GM12878 (cell line): ENCODE measurements at regions not wholly inside any gene's neighbourhood (a gene's known extent, or its start where the extent isn't known, plus 50 kb on each side); places are given as distances from the start of the nearest gene placed in this dataset.

Source experiments
- ATAC-seq: fragments of 200-7000 bp; cut with Tn5 transposase; 3 replicates; pipeline ENCODE4 v1.9.1; 2020; ENCODE audit warnings: mild to moderate bottlenecking, moderate library complexity
- BruUV-seq: library from RNA; stranded (reverse); fragments of 400-500 nt; replicated peaks from 2 replicates; lab custom pipeline; 2021; lab: Mats Ljungman, UMichigan
- CTCF ChIA-PET: fragments of 300-600 bp; sonication (Branson Sonifier 250); formaldehyde crosslinking; extraction: SDS; loops from one replicate; lab custom pipeline; 2021; ENCODE audit warnings: inconsistent platforms; lab: Yijun Ruan, JAX
- POLR2A ChIA-PET: fragments of 350-600 bp; formaldehyde crosslinking; extraction: SDS; loops from one replicate; lab custom pipeline; 2021; ENCODE audit warnings: inconsistent platforms; lab: Charles Lee
- RAD21 ChIA-PET: fragments of 300-600 bp; sonication (Branson Sonifier 250); formaldehyde crosslinking; loops from one replicate; lab custom pipeline; 2023; ENCODE audit warnings: antibody characterized with exemption; ENCODE audit not compliant: unreplicated experiment; lab: Charles Lee
- SMC1A ChIA-PET: fragments of 300-600 bp; sonication (Branson Sonifier 250); formaldehyde crosslinking; loops from one replicate; lab custom pipeline; 2023; ENCODE audit not compliant: unreplicated experiment, uncharacterized antibody; lab: Charles Lee
- DNase-seq: peaks from one replicate; pipeline ENCODE4 v3.0.0-alpha.2; 2011; ENCODE audit warnings: low read depth, low spot score
- FAIRE-seq: peaks from 3 replicates; lab custom pipeline; 2011; peaks lifted over from hg19 to GRCh38; lab: Jason Lieb, UNC
- H2AFZ ChIP-seq: 2 replicates; pipeline ENCODE4 v1.6.0; 2011; ENCODE audit warnings: low read depth, low read length, control low read depth; ENCODE audit not compliant: control insufficient read depth
- H3K27ac ChIP-seq: 2 replicates; pipeline ENCODE4 v1.5.1; 2011; ENCODE audit warnings: control low read depth; ENCODE audit not compliant: control insufficient read depth, insufficient read depth
- H3K27me3 ChIP-seq, 2 experiments: replicated peaks in 1 of 2; 2 replicates each; pipeline versions ENCODE4 v1.6.0 to v1.6.1; 2011; ENCODE audit warnings: low read length in 1 of 2; ENCODE audit not compliant: control insufficient read depth in 2 of 2, insufficient read depth in 2 of 2
- H3K36me3 ChIP-seq, 2 experiments: 2 replicates each; pipeline ENCODE4 v1.5.1; 2011; ENCODE audit warnings: low read length in 1 of 2; ENCODE audit not compliant: control insufficient read depth in 2 of 2, insufficient read depth in 2 of 2
- H3K4me1 ChIP-seq: 2 replicates; pipeline ENCODE4 v1.6.1; 2011; ENCODE audit warnings: mild to moderate bottlenecking, low read length, moderate library complexity, mixed read lengths; ENCODE audit not compliant: control insufficient read depth, insufficient read depth
- H3K4me2 ChIP-seq: 2 replicates; pipeline ENCODE4 v1.6.0; 2011; ENCODE audit warnings: control low read depth; ENCODE audit not compliant: control insufficient read depth, insufficient read depth
- H3K4me3 ChIP-seq: fragments of 200-600 bp; sonication (generic); 2 replicates; pipeline ENCODE4 v1.5.1; 2016
- H3K79me2 ChIP-seq: 2 replicates; pipeline ENCODE4 v1.6.0; 2011; ENCODE audit warnings: low read length; ENCODE audit not compliant: control insufficient read depth, insufficient read depth
- H3K9ac ChIP-seq: 2 replicates; pipeline ENCODE4 v1.8.0; 2011; ENCODE audit warnings: low read length, control low read depth, mixed read lengths; ENCODE audit not compliant: control insufficient read depth, insufficient read depth
- H3K9me3 ChIP-seq: replicated peaks from 3 replicates; pipeline ENCODE4 v1.5.1; 2011; ENCODE audit warnings: mild to moderate bottlenecking, low read length; ENCODE audit not compliant: control insufficient read depth, insufficient read depth
- H4K20me1 ChIP-seq: 2 replicates; pipeline ENCODE4 v1.6.0; 2011; ENCODE audit not compliant: control insufficient read depth, insufficient read depth
- CEBPB ChIP-seq, 2 experiments: fragments of 150-350 bp in 1 of 2; IDR thresholded peaks; 2 replicates each; pipeline ENCODE4 v1.6.1; 2012 to 2014; ENCODE audit warnings: low read depth in 2 of 2, low read length in 2 of 2, borderline replicate concordance in 1 of 2, inconsistent platforms in 1 of 2
- CHD1 ChIP-seq: IDR thresholded peaks from 2 replicates; pipeline ENCODE4 v1.6.1; 2012; ENCODE audit warnings: low read depth, low read length, improper control_type of control experiment
- E2F8 ChIP-seq: fragments of 450-650 bp; IDR thresholded peaks from 2 replicates; pipeline ENCODE4 v1.6.1; 2018; ENCODE audit warnings: mild to moderate bottlenecking, low read depth, moderate library complexity; ENCODE audit not compliant: partially characterized antibody
- EED ChIP-seq: sonication (generic); IDR thresholded peaks from 2 replicates; pipeline ENCODE4 v1.6.1; 2016; ENCODE audit warnings: antibody characterized with exemption, low read depth
- KDM1A ChIP-seq: fragments of 200-600 bp; sonication (generic); IDR thresholded peaks from 2 replicates; pipeline ENCODE4 v1.6.1; 2016; ENCODE audit warnings: borderline replicate concordance
- MEF2B ChIP-seq: fragments of 450-650 bp; IDR thresholded peaks from 2 replicates; pipeline ENCODE4 v1.6.1; 2018; ENCODE audit warnings: mild to moderate bottlenecking, moderate library complexity; ENCODE audit not compliant: partially characterized antibody, poor library complexity, severe bottlenecking
- MXI1 ChIP-seq: fragments of 150-350 bp; IDR thresholded peaks from 2 replicates; pipeline ENCODE4 v1.6.1; 2011; ENCODE audit warnings: low read depth, mild to moderate bottlenecking, inconsistent platforms, low read length, improper control_type of control experiment
- MYB ChIP-seq: fragments of 150-350 bp; IDR thresholded peaks from 2 replicates; pipeline ENCODE4 v1.6.1; 2014; ENCODE audit warnings: mild to moderate bottlenecking, low read depth, low read length, borderline replicate concordance
- RBBP5 ChIP-seq: fragments of 200-600 bp; sonication (generic); conservative IDR thresholded peaks from 2 replicates; pipeline ENCODE4 v1.6.1; 2016
- SIN3A ChIP-seq: IDR thresholded peaks from 2 replicates; pipeline ENCODE4 v1.6.1; 2012; ENCODE audit warnings: low read depth, low read length, improper control_type of control experiment
- SUPT20H ChIP-seq: IDR thresholded peaks from 2 replicates; pipeline ENCODE4 v1.6.1; 2011; ENCODE audit warnings: low read depth, mild to moderate bottlenecking, low read length, moderate library complexity, borderline replicate concordance; ENCODE audit not compliant: control insufficient read depth
- ZNF274 ChIP-seq: IDR thresholded peaks from one replicate; pipeline ENCODE4 v1.8.0; 2011; ENCODE audit not compliant: insufficient read length, insufficient read depth
- WGBS: methylation state at CpG from one replicate; pipeline ENCODE4 v1.1.6; 2016; ENCODE audit warnings: low lambda C conversion rate; ENCODE audit not compliant: insufficient replicate concordance, insufficient coverage; ENCODE audit errors: missing lambda C conversion rate; 5-methylcytosine and 5-hydroxymethylcytosine counted together
- in situ Hi-C: fragments of 300-500 bp; cut with MboI; formaldehyde crosslinking; loops from 9 replicates; pipeline ENCODE4 v1.14.3; 2018; ENCODE audit warnings: mixed read lengths
- intact Hi-C: fragments of 100-400 bp; cut with micrococcal nuclease; formaldehyde crosslinking; loops from one replicate; pipeline ENCODE4 v1.14.2; 2022; ENCODE audit not compliant: unreplicated experiment

- no peak for TF ChIP-seq CHD1
- TF ChIP-seq CEBPB (IDR thresholded peaks at IDR 0.05; ENCODE audit: borderline replicate concordance in 1 of 2, low read depth in 2 of 2, low read length in 2 of 2) = no peak
- TF ChIP-seq KDM1A = no peak
- TF ChIP-seq EED = no peak
- TF ChIP-seq MXI1 = no peak
- no peak for TF ChIP-seq E2F8
- no peak for TF ChIP-seq SUPT20H
- no peak for TF ChIP-seq ZNF274
- TF ChIP-seq MEF2B = no peak
- no peak for TF ChIP-seq MYB
- no peak for TF ChIP-seq SIN3A
- TF ChIP-seq RBBP5 = no peak
- Histone ChIP-seq H3K27ac (no peak overlapping the region), H3K4me1 (no peaks in the 10 kb centered on the region), H2AFZ (no peak overlapping the region), H3K36me3 (no peaks in the 10 kb centered on the region), H4K20me1 (no peaks in the 10 kb centered on the region), H3K79me2 (no peaks in the 10 kb centered on the region), H3K4me3 (no peak overlapping the region), H3K9me3 (no peaks in the 10 kb centered on the region), H3K9ac (no peak overlapping the region), H3K4me2 (no peak overlapping the region), H3K27me3 (no peaks in the 10 kb centered on the region)
- ATAC-seq (peak; percentile 84), DNase-seq (no peak), FAIRE-seq (no peak)
- intact Hi-C loops (no loop called here), in situ Hi-C loops (no loop called here)
- RAD21 ChIA-PET = no interaction called here
- no TSS peak for BruUV-seq
- SMC1A ChIA-PET = interaction anchor here (0.7 kb wide), 1 partner anchor 22 kb away, joined by 4 read pairs; no protein-coding TSS in a partner anchor
- POLR2A ChIA-PET = no interaction called here
- 30% methylated on average over 5 of the region's 5 CpGs for WGBS
- CTCF ChIA-PET = no interaction called here
Measured at GRCh38 chr2:57575700-57576268, 470.8 kb upstream of the VRK2 start.
